HG02610 (cell line): ENCODE measurements at regions not wholly inside any gene's neighbourhood (a gene's known extent, or its start where the extent isn't known, plus 50 kb on each side); places are given as distances from the start of the nearest gene placed in this dataset.
A peak's percentile ranks its signal among the peaks of the same experiment; 100 is the strongest.
"Not testable (repeated sequence)": the region's sequence is repeated elsewhere in the genome, so short reads cannot be mapped to it uniquely, and the experiment has no call there.

Experiments
- ATAC-seq: cut with Tn5 transposase; IDR thresholded peaks from one replicate; pipeline ENCODE4 v1.9.1; 2021; ENCODE audit warnings: mild to moderate bottlenecking, moderate library complexity; ENCODE audit not compliant: unreplicated experiment

DNA sequence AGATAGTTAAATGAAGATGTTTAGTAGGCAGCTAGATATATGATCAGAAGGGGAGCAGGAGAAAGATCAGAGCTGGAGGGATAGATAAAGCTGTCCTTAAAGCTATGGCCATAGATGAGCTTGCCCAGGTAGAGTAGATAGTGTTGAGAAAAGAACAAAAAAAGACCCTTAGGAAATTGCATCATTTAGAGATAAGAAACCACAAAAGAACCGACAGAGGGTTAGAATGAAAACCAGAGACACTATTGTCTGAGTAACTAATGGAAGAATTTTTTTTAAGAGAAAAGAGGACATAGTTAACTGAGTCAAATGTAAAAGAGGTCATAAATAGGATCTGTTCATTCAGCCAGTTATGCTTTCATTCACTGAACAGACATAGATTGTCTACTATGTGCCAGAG, 101.8 kb downstream of the TNFAIP3 start:
- ATAC-seq, result peak; percentile 42

- no peak for ATAC-seq
Measured at GRCh38 chr6:137969874-137970273, 102.8 kb downstream of the TNFAIP3 start.

DNA sequence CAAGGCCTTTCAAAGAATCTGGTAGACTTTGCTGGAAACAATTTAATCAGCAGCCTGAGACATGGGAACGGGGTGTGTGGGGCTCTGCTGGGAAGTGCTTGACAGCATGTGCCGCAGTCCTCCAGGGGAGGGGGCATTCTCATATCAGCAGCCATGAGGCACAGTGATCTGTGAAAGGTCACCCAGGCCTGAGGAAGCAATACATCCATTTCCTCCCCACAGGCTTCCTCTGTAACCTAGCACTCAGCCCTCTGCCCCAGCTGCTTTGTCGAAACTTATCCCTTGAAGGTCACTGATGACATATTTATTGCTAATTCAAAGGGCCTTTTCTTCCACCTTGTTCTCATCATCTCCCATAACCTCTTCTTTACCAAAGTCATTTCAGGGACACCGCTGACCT, 103.3 kb downstream of the TNFAIP3 start:
- ATAC-seq, result peak; percentile 57

DNA sequence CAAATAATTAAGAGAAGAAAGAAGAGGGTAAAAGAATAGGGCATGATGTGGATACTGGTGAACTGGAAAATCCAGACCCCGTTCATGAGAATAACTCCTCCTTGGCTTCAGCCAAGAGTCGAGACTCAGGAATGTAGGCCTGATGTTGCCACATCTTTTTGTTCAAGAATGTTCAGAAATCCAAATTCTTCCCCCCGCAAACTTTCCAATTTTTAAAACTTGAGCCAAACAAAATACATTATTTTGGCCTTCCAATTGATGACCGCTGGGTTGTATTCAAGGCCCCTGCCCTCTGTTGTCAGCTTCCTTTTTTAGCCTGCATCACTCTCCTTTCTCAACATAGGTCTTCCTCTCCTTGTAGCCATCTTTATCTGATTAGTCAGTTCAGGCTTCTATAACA, 106.1 kb downstream of the TNFAIP3 start:
- ATAC-seq, result no peak

GRCh38 chr6:137975188-137975940, 108.3 kb downstream of the TNFAIP3 start:
- ATAC-seq, result no peak

- no peak for ATAC-seq
Measured at GRCh38 chr6:137976430-137976829, 109.4 kb downstream of the TNFAIP3 start.

GRCh38 chr6:137977206-137977605, 110.1 kb downstream of the TNFAIP3 start:
- ATAC-seq, result no peak

DNA sequence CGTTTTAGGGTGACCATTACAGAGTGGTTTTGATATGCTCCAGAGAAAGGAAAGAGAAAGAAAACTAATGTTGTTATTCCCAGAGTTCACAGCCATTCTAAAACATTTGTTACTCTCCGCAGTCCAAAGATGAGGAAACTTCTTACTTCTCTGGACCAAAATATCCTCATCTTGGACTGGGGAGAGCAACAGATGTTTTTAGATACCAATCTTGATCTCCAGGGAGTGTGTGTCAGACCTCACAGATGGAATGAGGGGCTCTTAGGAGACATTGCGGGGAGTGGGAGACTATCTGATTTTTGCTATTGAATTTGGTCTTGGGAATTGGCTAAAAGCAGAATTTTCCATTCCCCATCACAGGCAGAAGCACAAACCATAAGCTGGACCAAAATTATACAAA, 110.8 kb downstream of the TNFAIP3 start:
- no peak for ATAC-seq

GRCh38 chr6:137978252-137978896, 111.3 kb downstream of the TNFAIP3 start:
- ATAC-seq, result peak; percentile 92

DNA sequence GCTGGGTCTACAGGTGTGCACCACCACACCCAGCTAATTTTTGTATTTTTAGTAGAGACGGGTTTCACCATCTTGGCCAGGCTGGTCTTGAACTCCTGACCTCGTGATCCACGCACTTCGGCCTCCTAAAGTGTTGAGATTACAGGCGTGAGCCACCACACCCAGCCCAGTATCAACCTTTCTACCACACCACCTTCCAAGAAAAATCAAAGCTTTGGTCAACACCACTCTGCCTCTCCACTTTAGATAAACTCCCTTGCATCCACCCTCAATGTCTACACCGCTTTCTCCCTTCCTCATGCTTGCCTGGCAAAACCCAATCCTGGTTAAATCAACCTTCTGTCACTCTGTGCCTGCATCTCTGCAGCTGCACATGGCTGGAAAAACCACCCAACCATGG, 112.2 kb downstream of the TNFAIP3 start:
- ATAC-seq, result not testable (repeated sequence)

- ATAC-seq, result no peak
Measured at GRCh38 chr6:137980777-137981176, 113.7 kb downstream of the TNFAIP3 start.

DNA sequence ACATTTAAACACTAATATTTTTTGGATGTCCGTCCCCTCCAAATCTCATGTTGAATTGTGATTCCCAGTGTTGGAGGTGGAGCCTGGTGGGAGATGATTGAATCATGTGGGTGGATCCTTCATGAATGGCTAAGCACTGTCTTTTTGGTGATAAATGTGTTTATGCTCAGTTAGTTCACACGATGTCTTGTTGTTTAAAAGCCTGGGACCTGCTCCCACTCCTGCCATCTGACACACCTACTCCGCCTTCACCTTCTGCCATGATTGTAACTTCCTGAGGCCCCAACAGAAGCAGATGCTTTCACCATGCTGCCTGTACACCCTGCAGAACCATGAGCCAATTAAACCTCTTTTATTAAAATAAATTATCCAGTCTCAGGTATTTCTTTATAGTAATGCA, 114.7 kb downstream of the TNFAIP3 start:
- ATAC-seq, result no peak

DNA sequence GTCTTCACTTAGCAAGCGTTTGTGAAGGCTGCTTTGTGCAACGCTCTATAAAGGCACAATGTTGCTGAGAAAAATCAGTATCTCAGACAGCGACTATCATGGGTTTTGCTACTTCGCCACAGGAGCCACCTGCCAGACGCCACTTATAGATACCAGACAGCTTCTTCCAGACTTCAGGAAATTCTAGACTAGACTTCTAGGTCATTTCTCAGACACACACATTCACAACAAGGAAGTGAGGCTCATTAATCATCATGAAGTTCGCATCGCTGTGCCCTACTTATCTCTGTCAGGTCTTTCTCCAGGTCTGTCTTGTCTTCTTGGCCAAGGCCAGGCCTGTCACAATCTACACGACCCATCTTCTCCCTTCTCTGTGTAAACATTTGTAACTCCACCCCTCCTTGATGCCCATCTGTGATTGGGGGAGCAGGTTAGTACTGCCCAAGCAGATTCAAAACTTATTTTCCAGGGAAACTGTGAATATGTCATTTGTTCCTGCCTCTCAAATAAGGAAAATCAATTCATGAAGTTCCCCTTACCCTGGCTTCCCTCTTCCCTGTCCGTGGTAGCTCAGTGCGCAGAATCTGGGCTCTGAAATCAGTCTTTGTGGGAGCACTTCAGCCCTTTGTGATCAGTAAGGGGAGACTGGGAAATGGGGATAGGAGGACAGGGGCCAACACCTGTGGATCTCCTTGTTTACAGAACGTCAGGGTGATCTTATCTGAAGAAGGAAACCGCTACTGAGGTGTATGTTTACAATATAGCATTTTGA, 115.5 kb downstream of the TNFAIP3 start:
- no peak for ATAC-seq

DNA sequence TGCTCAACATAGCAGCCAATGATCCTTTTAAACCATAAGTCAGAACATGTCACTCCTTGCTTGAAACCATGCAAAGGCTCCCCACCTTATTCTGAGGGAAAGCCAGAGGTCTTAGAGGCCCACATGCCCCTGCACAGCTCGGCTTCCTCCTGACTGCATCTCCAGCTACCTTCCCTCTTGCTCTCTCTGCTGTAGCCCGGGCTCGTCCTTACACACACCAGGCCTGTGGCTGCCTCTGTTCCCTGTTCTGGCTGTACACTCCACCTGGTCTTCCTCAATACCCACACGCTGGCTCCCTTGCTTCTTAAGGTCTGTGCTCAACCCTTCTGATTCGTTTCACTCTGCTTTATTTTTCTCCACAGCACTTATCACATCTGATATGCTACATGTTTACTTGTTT, 116.2 kb downstream of the TNFAIP3 start:
- no peak for ATAC-seq

GRCh38 chr6:137989664-137990063, 117.6 kb downstream of the PERP start:
- no peak for ATAC-seq

- ATAC-seq, result no peak
Measured at GRCh38 chr6:137995371-137995770, 111.8 kb downstream of the PERP start.

- ATAC-seq, result no peak
Measured at GRCh38 chr6:137998461-137999019, 108.7 kb downstream of the PERP start.

DNA sequence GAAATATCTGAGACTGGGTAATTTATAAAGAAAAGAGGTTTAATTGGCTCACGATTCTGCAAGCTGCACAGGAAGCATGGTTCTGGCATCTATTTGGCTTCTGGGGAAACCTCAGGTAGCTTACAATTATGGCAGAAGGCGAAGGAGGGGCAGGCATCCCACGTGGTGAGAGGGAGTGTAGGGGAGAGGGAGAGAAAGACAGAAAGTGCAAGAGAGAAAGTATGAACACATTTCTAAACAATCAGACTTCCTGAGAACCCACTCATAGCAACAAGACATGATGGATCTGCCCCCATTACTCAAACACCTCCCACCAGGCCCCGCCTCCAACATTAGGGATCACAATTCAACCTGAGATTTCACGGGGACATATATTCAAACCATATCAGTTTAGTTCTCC, 107.4 kb downstream of the PERP start:
- ATAC-seq, result no peak

- no peak for ATAC-seq
Measured at GRCh38 chr6:138000941-138001340, 106.3 kb downstream of the PERP start.

DNA sequence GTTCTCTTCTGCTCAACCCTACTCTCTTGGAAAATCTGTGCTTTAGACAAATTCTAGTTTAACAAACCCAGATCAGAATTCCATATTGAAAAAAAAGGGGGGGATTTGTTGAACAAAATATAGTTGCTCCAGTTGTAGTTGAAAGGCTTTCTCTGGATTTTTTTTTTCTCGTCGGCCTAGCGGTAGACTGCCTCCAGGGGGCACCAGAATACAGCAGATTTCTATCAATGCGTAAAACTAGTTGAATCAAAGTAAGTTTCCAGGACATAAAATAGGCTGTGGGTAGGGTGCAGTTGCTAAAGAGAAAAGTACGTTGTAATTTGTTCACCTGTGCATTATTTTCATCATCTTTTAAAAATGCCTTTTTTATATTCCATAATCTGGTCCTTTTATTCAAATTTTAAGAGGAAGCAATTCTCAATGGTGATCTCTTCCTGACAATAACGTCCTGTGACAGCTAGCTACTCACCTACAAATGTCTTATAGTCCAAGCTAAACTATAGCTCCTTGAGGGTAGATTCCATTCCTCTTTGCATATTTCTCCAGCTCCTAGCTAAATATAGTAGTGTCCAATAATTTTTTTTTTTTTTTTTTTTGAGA, 105.4 kb downstream of the PERP start:
- ATAC-seq, result no peak
